K562 (cell line): ENCODE measurements at regions not wholly inside any gene's neighbourhood (a gene's known extent, or its start where the extent isn't known, plus 50 kb on each side); places are given as distances from the start of the nearest gene placed in this dataset.

Experiments used
- ATAC-seq: fragments of 200-7000 bp; cut with Tn5 transposase; 3 replicates; pipeline ENCODE4 v1.9.1; 2020; ENCODE audit warnings: moderate library complexity
- BruUV-seq: library from RNA; stranded (reverse); fragments of 400-500 nt; replicated peaks from 2 replicates; lab custom pipeline; 2021; lab: Mats Ljungman, UMichigan
- CTCF ChIA-PET: fragments of 300-600 bp; formaldehyde crosslinking; extraction: SDS; loops from one replicate; lab custom pipeline; 2021; ENCODE audit warnings: low intra/inter-chr PET ratio; lab: Yijun Ruan, JAX
- POLR2A ChIA-PET: fragments of 300-600, 350-650 bp; sonication (Branson Sonifier 250); formaldehyde crosslinking; extraction: SDS; loops from one replicate; lab custom pipeline; 2021; ENCODE audit warnings: antibody characterized with exemption, inconsistent platforms; lab: Yijun Ruan, JAX
- DNase-seq, 4 experiments: peaks; one replicate each; pipeline versions ENCODE4 v3.0.0 to v3.0.0-alpha.2; 2011 to 2018; ENCODE audit warnings: low spot score in 3 of 4, mixed read lengths in 3 of 4; ENCODE audit errors: extremely low read depth in 1 of 4
- FAIRE-seq: peaks from 2 replicates; lab custom pipeline; 2011; peaks lifted over from hg19 to GRCh38; lab: Jason Lieb, UNC
- H2AFZ ChIP-seq: 2 replicates; pipeline ENCODE4 v1.6.0; 2011; ENCODE audit warnings: low read depth, low read length, control low read depth, inconsistent platforms
- H3K27ac ChIP-seq: fragments of 200-600 bp; 3 replicates; pipeline ENCODE4 v1.8.0; 2011; ENCODE audit warnings: low read depth, mild to moderate bottlenecking, control low read depth, inconsistent platforms, low read length, moderate library complexity, mixed read lengths; ENCODE audit errors: extremely low read depth
- H3K27me3 ChIP-seq, 2 experiments: fragments of 300-600 bp in 1 of 2; 2 replicates in 1 of 2; 3 replicates in 1 of 2; pipeline versions ENCODE4 v1.6.0 to v1.8.0; 2011; ENCODE audit warnings: inconsistent platforms in 2 of 2, low read length in 2 of 2, mild to moderate bottlenecking in 1 of 2, mixed read lengths in 1 of 2, moderate library complexity in 1 of 2; ENCODE audit not compliant: control insufficient read depth in 2 of 2, insufficient read depth in 2 of 2
- H3K36me3 ChIP-seq: fragments of 300-600 bp; 3 replicates; pipeline ENCODE4 v1.8.0; 2011; ENCODE audit warnings: mild to moderate bottlenecking, low read length, inconsistent platforms; ENCODE audit not compliant: control insufficient read depth, insufficient read depth
- H3K4me1 ChIP-seq, 2 experiments: fragments of 200-600 bp in 1 of 2; replicated peaks in 1 of 2; 2 replicates in 1 of 2; 3 replicates in 1 of 2; pipeline versions ENCODE4 v1.5.1 to v1.8.0; 2011; ENCODE audit warnings: inconsistent platforms in 2 of 2, low read length in 2 of 2, mild to moderate bottlenecking in 1 of 2, mixed read lengths in 1 of 2, moderate library complexity in 1 of 2; ENCODE audit not compliant: control insufficient read depth in 2 of 2, insufficient read depth in 2 of 2
- H3K4me2 ChIP-seq: 2 replicates; pipeline ENCODE4 v1.6.1; 2011; ENCODE audit warnings: low read length, control low read depth, inconsistent platforms, mixed read lengths; ENCODE audit not compliant: insufficient read depth
- H3K4me3 ChIP-seq: fragments of 200-600 bp; sonication (generic), shearing (Covaris generic); 2 replicates; pipeline ENCODE4 v1.5.1; 2016; ENCODE audit warnings: control low read depth, inconsistent platforms
- H3K79me2 ChIP-seq: fragments of 200-600 bp; 3 replicates; pipeline ENCODE4 v1.8.0; 2011; ENCODE audit warnings: low read length, inconsistent platforms; ENCODE audit not compliant: control insufficient read depth, insufficient read depth
- H3K9ac ChIP-seq, 2 experiments: 2 replicates each; pipeline versions ENCODE4 v1.6.0 to v1.6.1; 2011; ENCODE audit warnings: low read depth in 2 of 2, low read length in 2 of 2, control low read depth in 1 of 2, inconsistent platforms in 1 of 2, mild to moderate bottlenecking in 1 of 2, mixed read lengths in 1 of 2; ENCODE audit not compliant: insufficient read depth in 1 of 2
- H3K9me1 ChIP-seq: one replicate; pipeline ENCODE4 v1.6.0; 2011; ENCODE audit warnings: inconsistent platforms, mild to moderate bottlenecking, low read length, moderate library complexity; ENCODE audit not compliant: control insufficient read depth, insufficient read depth
- H3K9me3 ChIP-seq: replicated peaks from 2 replicates; pipeline ENCODE4 v1.5.1; 2011; ENCODE audit warnings: low read depth, low read length, inconsistent platforms; ENCODE audit not compliant: control insufficient read depth, insufficient read depth
- H4K20me1 ChIP-seq: replicated peaks from 2 replicates; pipeline ENCODE4 v1.6.1; 2011; ENCODE audit warnings: low read length, inconsistent platforms, mixed read lengths; ENCODE audit not compliant: control insufficient read depth, insufficient read depth
- BMI1 ChIP-seq: fragments of 150-350 bp; IDR thresholded peaks from 2 replicates; pipeline ENCODE4 v1.6.1; 2014; ENCODE audit warnings: low read length
- MED1 ChIP-seq: sonication (generic); formaldehyde crosslinking; IDR thresholded peaks from 2 replicates; pipeline ENCODE4 v1.8.1; 2023; ENCODE audit warnings: missing genetic modification reagents, borderline replicate concordance
- NONO ChIP-seq, 2 experiments: fragments of 200-400 bp in 1 of 2; fragments of 450-650 bp in 1 of 2; formaldehyde crosslinking in 1 of 2; IDR thresholded peaks; 2 replicates each; pipeline ENCODE4 v1.6.1; 2017; ENCODE audit warnings: low read depth in 2 of 2, mild to moderate bottlenecking in 2 of 2, moderate library complexity in 2 of 2, low read length in 1 of 2
- SMAD3 ChIP-seq: fragments of 450-650 bp; formaldehyde crosslinking; conservative IDR thresholded peaks from 2 replicates; pipeline ENCODE4 v1.4.0; 2020; ENCODE audit warnings: mild to moderate bottlenecking
- WGBS: fragments of 100-300 bp; shearing (Covaris generic); methylation state at CpG from one replicate; pipeline ENCODE4 v1.1.6; 2016; ENCODE audit warnings: low coverage, mixed read lengths; ENCODE audit not compliant: insufficient coverage; ENCODE audit errors: missing lambda C conversion rate; 5-methylcytosine and 5-hydroxymethylcytosine counted together
- in situ Hi-C: fragments of 300-500 bp; cut with MboI; formaldehyde crosslinking; loops from 4 replicates; pipeline ENCODE4 v1.15.0; 2018; ENCODE audit warnings: inconsistent platforms, mixed read lengths
- intact Hi-C: fragments of 100-400 bp; cut with micrococcal nuclease; formaldehyde crosslinking; loops from 2 replicates; pipeline ENCODE4 v1.14.2; 2022
- TF ChIP-seq, protein P1 (sequence below): fragments of 250-450 bp; sonication (Bioruptor Pico); IDR thresholded peaks from 2 replicates; pipeline ENCODE4 v1.8.0; 2021; ENCODE audit warnings: moderate library complexity, mild to moderate bottlenecking, inconsistent platforms
- TF ChIP-seq, protein P2 (sequence below): sonication (generic); formaldehyde crosslinking; IDR thresholded peaks from 2 replicates; pipeline ENCODE4 v1.8.0; 2022; ENCODE audit warnings: missing genetic modification reagents, mild to moderate bottlenecking, borderline replicate concordance
- TF ChIP-seq, protein P3 (sequence below): sonication (generic); formaldehyde crosslinking; IDR thresholded peaks from 2 replicates; pipeline ENCODE4 v1.8.0; 2022; ENCODE audit warnings: mild to moderate bottlenecking, missing genetic modification reagents

DNA sequence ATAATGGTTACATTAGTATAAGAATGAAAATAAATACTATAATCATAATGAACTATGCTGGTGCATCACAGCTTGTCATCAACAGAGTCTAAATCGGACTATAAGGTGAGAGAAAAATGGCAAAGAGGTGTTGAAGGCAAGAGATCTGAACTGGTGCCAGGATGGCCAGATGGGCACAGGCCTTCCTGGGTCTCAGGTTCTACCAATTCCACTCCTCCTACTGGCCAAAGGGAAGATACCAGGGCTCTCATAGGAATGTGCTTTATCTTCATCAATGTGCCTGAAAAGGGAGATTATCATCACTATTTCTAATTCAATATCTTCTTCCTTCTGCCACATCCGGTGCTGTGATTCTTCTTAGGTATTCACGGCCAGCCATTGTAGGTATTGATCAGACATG, 107.6 kb downstream of the GASK1B start:
- ATAC-seq, result no peak
- CTCF ChIA-PET, result no interaction called here
- in situ Hi-C loops, result no loop called here
- Histone ChIP-seq H3K4me3 (no peak overlapping the region), H3K79me2 (no peaks in the 10 kb centered on the region), H3K27ac (no peak overlapping the region), H2AFZ (no peak overlapping the region), H4K20me1 (no peaks in the 10 kb centered on the region), H3K9ac (no peak overlapping the region), H3K36me3 (no peaks in the 10 kb centered on the region), H3K9me1 (no peaks in the 10 kb centered on the region)
- WGBS, result 0% methylated on average over 3 of the region's 3 CpGs
- intact Hi-C loops, result no loop called here
- FAIRE-seq, result no peak
- no peak for DNase-seq
- BruUV-seq, result no TSS peak
- TF ChIP-seq, protein P1, sequence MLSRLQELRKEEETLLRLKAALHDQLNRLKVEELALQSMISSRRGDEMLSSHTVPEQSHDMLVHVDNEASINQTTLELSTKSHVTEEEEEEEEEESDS (CRISPR knock-in tag), result no peak
- TF ChIP-seq, protein P2, sequence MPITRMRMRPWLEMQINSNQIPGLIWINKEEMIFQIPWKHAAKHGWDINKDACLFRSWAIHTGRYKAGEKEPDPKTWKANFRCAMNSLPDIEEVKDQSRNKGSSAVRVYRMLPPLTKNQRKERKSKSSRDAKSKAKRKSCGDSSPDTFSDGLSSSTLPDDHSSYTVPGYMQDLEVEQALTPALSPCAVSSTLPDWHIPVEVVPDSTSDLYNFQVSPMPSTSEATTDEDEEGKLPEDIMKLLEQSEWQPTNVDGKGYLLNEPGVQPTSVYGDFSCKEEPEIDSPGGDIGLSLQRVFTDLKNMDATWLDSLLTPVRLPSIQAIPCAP (CRISPR knock-in tag), result no peak
- no peak for TF ChIP-seq NONO (IDR thresholded peaks at IDR 0.05; ENCODE audit: low read depth in 2 of 2, low read length in 1 of 2)
- TF ChIP-seq, protein P3, sequence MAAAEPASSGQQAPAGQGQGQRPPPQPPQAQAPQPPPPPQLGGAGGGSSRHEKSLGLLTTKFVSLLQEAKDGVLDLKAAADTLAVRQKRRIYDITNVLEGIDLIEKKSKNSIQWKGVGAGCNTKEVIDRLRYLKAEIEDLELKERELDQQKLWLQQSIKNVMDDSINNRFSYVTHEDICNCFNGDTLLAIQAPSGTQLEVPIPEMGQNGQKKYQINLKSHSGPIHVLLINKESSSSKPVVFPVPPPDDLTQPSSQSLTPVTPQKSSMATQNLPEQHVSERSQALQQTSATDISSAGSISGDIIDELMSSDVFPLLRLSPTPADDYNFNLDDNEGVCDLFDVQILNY, result no peak
- TF ChIP-seq MED1, result no peak
- TF ChIP-seq SMAD3 (CRISPR knock-in tag), result no peak
- TF ChIP-seq BMI1, result no peak
- TF ChIP-seq, all 486 proteins: peak for 0
- H3K4me1 ChIP-seq, result no peaks in the 10 kb centered on the region
- POLR2A ChIA-PET, result no interaction called here
- no peaks in the 10 kb centered on the region for H3K9me3 ChIP-seq
- no peak overlapping the region for H3K4me2 ChIP-seq
- H3K27me3 ChIP-seq, result no peaks in the 10 kb centered on the region
